ENCODE measurements at regions not wholly inside any gene's neighbourhood (a gene's known extent, or its start where the extent isn't known, plus 50 kb on each side); places are given as distances from the start of the nearest gene placed in this dataset.

DNA sequence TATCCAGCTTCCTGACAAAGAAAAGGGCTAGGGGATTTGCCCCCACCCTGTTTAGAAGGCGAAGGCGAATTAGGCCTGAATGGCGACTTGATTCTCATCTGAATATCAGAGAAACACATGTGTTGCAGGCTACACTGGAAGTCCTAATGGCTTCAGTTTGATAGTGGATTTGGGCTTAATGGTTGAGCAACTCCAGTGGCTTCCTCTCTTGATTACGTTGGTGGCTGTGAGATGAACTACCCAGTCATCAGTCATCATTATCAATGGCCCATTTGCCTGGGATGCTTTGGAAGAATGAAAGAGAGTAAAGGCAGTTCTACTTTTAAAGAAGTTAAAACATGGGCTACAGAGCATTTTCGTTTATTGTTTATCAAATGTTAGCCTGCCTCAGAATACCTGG is 60.9 kb upstream of the IL1R1 start:
- intact Hi-C loops (cut with micrococcal nuclease; ENCODE audit: unreplicated experiment) (no loop called here), in situ Hi-C loops (cut with HindIII; ENCODE audit: extremely low pct_ligation_motif_present, low pct_unique_long_range_greater_than_20kb) (no loop called here)
- Histone ChIP-seq H3K9me3 (ENCODE audit: low read length) (no peaks in the 10 kb centered on the region), H3K9ac (ENCODE audit: insufficient read depth, low read depth, low read length) (no peak overlapping the region), H2AFZ (ENCODE audit: low read length) (no peak overlapping the region), H3K79me2 (ENCODE audit: insufficient read depth, low read length) (no peaks in the 10 kb centered on the region), H3K36me3 (replicated peaks in 1 of 2; ENCODE audit: control insufficient read depth in 1 of 2, insufficient read depth in 2 of 2, low read length in 2 of 2) (no peaks in the 10 kb centered on the region), H3K27me3 (ENCODE audit: control insufficient read depth in 1 of 2, insufficient read depth in 2 of 2, low read length in 2 of 2) (no peaks in the 10 kb centered on the region), H4K20me1 (ENCODE audit: insufficient read depth, low read length) (no peaks in the 10 kb centered on the region), H3K4me1 (ENCODE audit: insufficient read depth, low read length) (peaks cover 34% of the 10 kb centered on the region), H3K27ac (ENCODE audit: extremely low read length, insufficient read depth, low read length) (no peak overlapping the region), H3K4me2 (ENCODE audit: low read depth, low read length) (no peak overlapping the region), H3K4me3 (replicated peaks in 1 of 3; ENCODE audit: insufficient read depth in 1 of 3, low read depth in 2 of 3, low read length in 3 of 3) (no peak overlapping the region)
- no TSS peak for BruUV-seq (replicated peaks)
- WGBS (ENCODE audit: low lambda C conversion rate), result 98% methylated on average over 5 of the region's 5 CpGs
- TF ChIP-seq ZNF335 (CRISPR knock-in tag; IDR thresholded peaks at IDR 0.05) (no peak), ZFP36 (IDR thresholded peaks at IDR 0.05; ENCODE audit: borderline replicate concordance, low read depth, low read length, partially characterized antibody) (no peak), ZNF552 (CRISPR knock-in tag; IDR thresholded peaks at IDR 0.05; ENCODE audit: borderline replicate concordance) (no peak), FOXK1 (CRISPR knock-in tag; IDR thresholded peaks at IDR 0.05; ENCODE audit: borderline replicate concordance, low read depth) (no peak), ZNF180 (CRISPR knock-in tag; IDR thresholded peaks at IDR 0.05; ENCODE audit: borderline replicate concordance, low read depth) (no peak), ZNF572 (CRISPR knock-in tag; IDR thresholded peaks at IDR 0.05) (no peak), DNMT1 (CRISPR knock-in tag; IDR thresholded peaks at IDR 0.05) (no peak), SP140L (CRISPR knock-in tag; IDR thresholded peaks at IDR 0.05; ENCODE audit: borderline replicate concordance) (no peak), PHF20 (CRISPR knock-in tag; IDR thresholded peaks at IDR 0.05) (no peak), GPN1 (CRISPR knock-in tag; IDR thresholded peaks at IDR 0.05; ENCODE audit: borderline replicate concordance) (no peak), U2AF1 (optimal IDR thresholded peaks at IDR 0.05; ENCODE audit: low read depth, low read length) (no peak), FLYWCH1 (CRISPR knock-in tag; IDR thresholded peaks at IDR 0.05) (no peak), ZC3H4 (CRISPR knock-in tag; IDR thresholded peaks at IDR 0.05; ENCODE audit: borderline replicate concordance) (no peak), ZFP41 (CRISPR knock-in tag; IDR thresholded peaks at IDR 0.05; ENCODE audit: borderline replicate concordance) (no peak), ZNF564 (CRISPR knock-in tag; IDR thresholded peaks at IDR 0.05) (no peak), ATF7 (IDR thresholded peaks at IDR 0.05) (no peak), ATF7 (CRISPR knock-in tag; IDR thresholded peaks at IDR 0.05) (no peak)
- TF ChIP-seq, protein P1, sequence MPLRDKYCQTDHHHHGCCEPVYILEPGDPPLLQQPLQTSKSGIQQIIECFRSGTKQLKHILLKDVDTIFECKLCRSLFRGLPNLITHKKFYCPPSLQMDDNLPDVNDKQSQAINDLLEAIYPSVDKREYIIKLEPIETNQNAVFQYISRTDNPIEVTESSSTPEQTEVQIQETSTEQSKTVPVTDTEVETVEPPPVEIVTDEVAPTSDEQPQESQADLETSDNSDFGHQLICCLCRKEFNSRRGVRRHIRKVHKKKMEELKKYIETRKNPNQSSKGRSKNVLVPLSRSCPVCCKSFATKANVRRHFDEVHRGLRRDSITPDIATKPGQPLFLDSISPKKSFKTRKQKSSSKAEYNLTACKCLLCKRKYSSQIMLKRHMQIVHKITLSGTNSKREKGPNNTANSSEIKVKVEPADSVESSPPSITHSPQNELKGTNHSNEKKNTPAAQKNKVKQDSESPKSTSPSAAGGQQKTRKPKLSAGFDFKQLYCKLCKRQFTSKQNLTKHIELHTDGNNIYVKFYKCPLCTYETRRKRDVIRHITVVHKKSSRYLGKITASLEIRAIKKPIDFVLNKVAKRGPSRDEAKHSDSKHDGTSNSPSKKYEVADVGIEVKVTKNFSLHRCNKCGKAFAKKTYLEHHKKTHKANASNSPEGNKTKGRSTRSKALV (CRISPR knock-in tag; IDR thresholded peaks at IDR 0.05), result no peak
- TF ChIP-seq, protein P2, sequence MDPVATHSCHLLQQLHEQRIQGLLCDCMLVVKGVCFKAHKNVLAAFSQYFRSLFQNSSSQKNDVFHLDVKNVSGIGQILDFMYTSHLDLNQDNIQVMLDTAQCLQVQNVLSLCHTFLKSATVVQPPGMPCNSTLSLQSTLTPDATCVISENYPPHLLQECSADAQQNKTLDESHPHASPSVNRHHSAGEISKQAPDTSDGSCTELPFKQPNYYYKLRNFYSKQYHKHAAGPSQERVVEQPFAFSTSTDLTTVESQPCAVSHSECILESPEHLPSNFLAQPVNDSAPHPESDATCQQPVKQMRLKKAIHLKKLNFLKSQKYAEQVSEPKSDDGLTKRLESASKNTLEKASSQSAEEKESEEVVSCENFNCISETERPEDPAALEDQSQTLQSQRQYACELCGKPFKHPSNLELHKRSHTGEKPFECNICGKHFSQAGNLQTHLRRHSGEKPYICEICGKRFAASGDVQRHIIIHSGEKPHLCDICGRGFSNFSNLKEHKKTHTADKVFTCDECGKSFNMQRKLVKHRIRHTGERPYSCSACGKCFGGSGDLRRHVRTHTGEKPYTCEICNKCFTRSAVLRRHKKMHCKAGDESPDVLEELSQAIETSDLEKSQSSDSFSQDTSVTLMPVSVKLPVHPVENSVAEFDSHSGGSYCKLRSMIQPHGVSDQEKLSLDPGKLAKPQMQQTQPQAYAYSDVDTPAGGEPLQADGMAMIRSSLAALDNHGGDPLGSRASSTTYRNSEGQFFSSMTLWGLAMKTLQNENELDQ (CRISPR knock-in tag; IDR thresholded peaks at IDR 0.05; ENCODE audit: borderline replicate concordance), result no peak
- POLR2A ChIA-PET, result interaction anchor here (1.4 to 2.6 kb wide), 2 partner anchors 11 to 75 kb away, joined by 5 to 12 read pairs; no protein-coding TSS in a partner anchor
- DNase-seq (ENCODE audit: low spot score), result no peak
- CTCF ChIA-PET (ENCODE audit: low intra/inter-chr PET ratio, low total read pairs), result no interaction called here
- no peak for FAIRE-seq
- ATAC-seq, result no peak

Measured in HepG2 (cell line).